CD4-positive, alpha-beta memory T cell (primary cell): ENCODE measurements at regions not wholly inside any gene's neighbourhood (a gene's known extent, or its start where the extent isn't known, plus 50 kb on each side); places are given as distances from the start of the nearest gene placed in this dataset.

Experiments used
- CTCF ChIA-PET: fragments of 350-600 bp; sonication (Branson Sonifier 250); formaldehyde crosslinking; loops from one replicate; lab custom pipeline; 2021; ENCODE audit warnings: inconsistent platforms; ENCODE audit not compliant: partially characterized antibody; lab: Charles Lee
- POLR2A ChIA-PET: fragments of 350-600 bp; sonication (Branson Sonifier 250); formaldehyde crosslinking; loops from one replicate; lab custom pipeline; 2021; ENCODE audit not compliant: partially characterized antibody; lab: Charles Lee
- DNase-seq, 5 donors: peaks; one replicate each; pipeline versions ENCODE4 v3.0.0 to v3.0.0-alpha.2; 2020 to 2022; ENCODE audit warnings: mixed read lengths in 1 of 5
- H3K27ac ChIP-seq: one replicate; pipeline ENCODE4 v1.7.0; 2013; ENCODE audit warnings: low read depth, low read length
- H3K27me3 ChIP-seq: 2 replicates; pipeline ENCODE4 v1.7.0; 2013; ENCODE audit warnings: mild to moderate bottlenecking, low read length, moderate library complexity; ENCODE audit not compliant: insufficient read depth
- H3K36me3 ChIP-seq: 2 replicates; pipeline ENCODE4 v1.7.0; 2013; ENCODE audit warnings: mild to moderate bottlenecking, low read length, moderate library complexity; ENCODE audit not compliant: insufficient read depth
- H3K4me1 ChIP-seq: 2 replicates; pipeline ENCODE4 v1.7.0; 2013; ENCODE audit warnings: mild to moderate bottlenecking, low read length, moderate library complexity; ENCODE audit not compliant: insufficient read depth
- H3K4me3 ChIP-seq, 2 donors: one replicate each; pipeline ENCODE4 v1.7.0; 2013; ENCODE audit warnings: low read length in 2 of 2, mild to moderate bottlenecking in 1 of 2
- H3K9me3 ChIP-seq, 2 donors: one replicate each; pipeline ENCODE4 v1.7.0; 2013; ENCODE audit warnings: low read length in 2 of 2, control low read depth in 1 of 2; ENCODE audit not compliant: control insufficient read depth in 1 of 2
- H3K27ac Mint-ChIP-seq, 7 donors: one replicate each; pipeline ENCODE4 v1.8.0; 2020 to 2021; ENCODE audit warnings: mixed read lengths in 7 of 7, mild to moderate bottlenecking in 6 of 7, inconsistent platforms in 3 of 7, moderate library complexity in 3 of 7
- H3K27me3 Mint-ChIP-seq, 2 donors: one replicate each; pipeline ENCODE4 v1.8.0; 2020 to 2021; ENCODE audit warnings: mixed read lengths in 2 of 2
- H3K36me3 Mint-ChIP-seq, 2 donors: one replicate each; pipeline ENCODE4 v1.8.0; 2020 to 2021; ENCODE audit warnings: mixed read lengths in 2 of 2, inconsistent platforms in 1 of 2, mild to moderate bottlenecking in 1 of 2
- H3K4me1 Mint-ChIP-seq, 4 donors: one replicate each; pipeline ENCODE4 v1.8.0; 2020 to 2021; ENCODE audit warnings: mixed read lengths in 4 of 4, mild to moderate bottlenecking in 1 of 4
- H3K4me3 Mint-ChIP-seq, 8 donors: one replicate each; pipeline ENCODE4 v1.8.0; 2020 to 2021; ENCODE audit warnings: mixed read lengths in 8 of 8, mild to moderate bottlenecking in 7 of 8, moderate library complexity in 6 of 8, inconsistent platforms in 3 of 8
- H3K9me3 Mint-ChIP-seq, 8 donors: one replicate each; pipeline ENCODE4 v1.8.0; 2020 to 2021; ENCODE audit warnings: mixed read lengths in 8 of 8, mild to moderate bottlenecking in 5 of 8, inconsistent platforms in 3 of 8, moderate library complexity in 1 of 8
- intact Hi-C: fragments of 100-400 bp; cut with micrococcal nuclease; formaldehyde crosslinking; loops from one replicate; pipeline ENCODE4 v1.15.1; 2023

DNA sequence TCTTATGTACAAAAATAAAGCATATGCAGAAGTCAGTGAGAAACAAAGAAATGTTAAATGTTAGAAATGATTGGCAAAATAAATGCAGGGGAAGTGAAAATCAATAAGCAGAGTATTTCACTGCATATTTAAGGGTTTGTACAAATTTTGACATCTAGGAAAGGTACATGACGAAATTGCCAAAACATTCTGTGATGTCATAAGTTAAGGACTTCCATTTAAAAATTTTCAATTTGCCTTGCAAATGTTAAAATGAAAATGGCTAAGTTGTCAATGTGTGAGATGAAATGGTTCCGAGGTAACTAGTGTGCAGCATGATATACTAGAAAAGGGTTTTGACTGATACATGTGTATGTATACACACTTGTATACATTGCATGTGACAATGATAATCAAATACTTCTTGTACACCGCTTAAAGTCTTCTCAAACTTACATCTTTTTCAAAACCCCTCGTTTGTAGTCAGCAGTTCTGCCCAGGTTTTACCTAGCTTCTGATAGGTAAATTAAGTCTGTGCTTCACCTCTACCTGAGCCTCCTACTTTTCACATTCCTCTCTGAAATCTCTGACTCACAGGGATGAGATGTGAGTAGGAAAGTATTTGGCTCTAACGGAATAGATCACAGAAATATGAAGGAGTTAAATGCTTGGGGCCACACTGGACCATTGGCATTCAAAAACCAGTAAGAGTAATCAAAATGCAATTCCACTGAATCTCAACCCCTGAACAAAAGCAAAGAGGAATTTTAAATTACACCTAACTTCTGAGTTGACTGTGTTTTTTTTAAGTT lies 442.4 kb upstream of the FOXG1 start:
- Mint-ChIP-seq H3K27ac (no peak overlapping the region), H3K9me3 (peaks cover 0 to 10% (median 2%) of the 10 kb centered on the region in 8 donors), H3K4me3 (no peak overlapping the region), H3K27me3 (no peaks in the 10 kb centered on the region), H3K36me3 (no peaks in the 10 kb centered on the region), H3K4me1 (no peaks in the 10 kb centered on the region)
- POLR2A ChIA-PET, result no interaction called here
- DNase-seq, result no peak
- H3K9me3 ChIP-seq, result no peaks in the 10 kb centered on the region
- H3K36me3 ChIP-seq, result no peaks in the 10 kb centered on the region
- H3K4me3 ChIP-seq, result no peak overlapping the region
- H3K27me3 ChIP-seq, result no peaks in the 10 kb centered on the region
- CTCF ChIA-PET, result no interaction called here
- intact Hi-C loops, result no loop called here
- no peak overlapping the region for H3K27ac ChIP-seq
- no peaks in the 10 kb centered on the region for H3K4me1 ChIP-seq

DNA sequence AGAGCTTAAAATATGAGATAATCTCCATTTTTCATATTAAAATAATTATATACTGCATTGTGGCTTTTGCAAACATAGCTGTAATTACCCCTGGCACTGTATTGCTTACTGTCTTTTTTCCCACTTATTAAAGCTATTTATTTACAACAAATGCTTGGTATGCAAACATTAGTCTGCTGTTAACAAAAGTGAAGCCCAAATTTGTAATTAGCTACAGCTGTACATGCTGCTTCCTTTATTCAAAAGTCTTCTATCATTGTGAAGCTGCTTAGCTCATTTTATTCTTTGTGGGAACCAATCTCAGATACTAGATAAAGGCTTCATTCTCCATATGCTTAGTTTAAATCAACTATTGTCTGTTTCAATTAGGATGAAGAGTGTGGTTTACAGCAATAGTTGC lies 425.8 kb upstream of the FOXG1 start:
- ChIA-PET POLR2A (no interaction called here), CTCF (no interaction called here)
- Histone ChIP-seq H3K4me3 (no peak overlapping the region), H3K36me3 (no peaks in the 10 kb centered on the region), H3K27ac (no peak overlapping the region), H3K9me3 (no peaks in the 10 kb centered on the region), H3K27me3 (no peaks in the 10 kb centered on the region), H3K4me1 (no peaks in the 10 kb centered on the region)
- Mint-ChIP-seq H3K9me3 (peaks cover 0 to 15% (median 10%) of the 10 kb centered on the region in 8 donors), H3K4me1 (no peaks in the 10 kb centered on the region), H3K36me3 (no peaks in the 10 kb centered on the region), H3K27ac (no peak overlapping the region), H3K4me3 (no peak overlapping the region), H3K27me3 (no peaks in the 10 kb centered on the region)
- DNase-seq, result no peak
- intact Hi-C loops, result no loop called here

- Mint-ChIP-seq H3K4me3 (no peak overlapping the region), H3K27me3 (no peaks in the 10 kb centered on the region), H3K9me3 (peaks cover 4 to 26% (median 16%) of the 10 kb centered on the region in 8 donors), H3K36me3 (no peaks in the 10 kb centered on the region), H3K27ac (no peak overlapping the region), H3K4me1 (no peaks in the 10 kb centered on the region)
- POLR2A ChIA-PET, result no interaction called here
- H3K36me3 ChIP-seq, result no peaks in the 10 kb centered on the region
- no peaks in the 10 kb centered on the region for H3K9me3 ChIP-seq
- no peak overlapping the region for H3K27ac ChIP-seq
- no peak for DNase-seq
- H3K4me3 ChIP-seq, result no peak overlapping the region
- CTCF ChIA-PET, result no interaction called here
- H3K27me3 ChIP-seq, result no peaks in the 10 kb centered on the region
- intact Hi-C loops, result no loop called here
- no peaks in the 10 kb centered on the region for H3K4me1 ChIP-seq
Measured at GRCh38 chr14:28344381-28344780, 422.2 kb upstream of the FOXG1 start.

GRCh38 chr14:28348797-28349196 lies 417.8 kb upstream of the FOXG1 start:
- Histone ChIP-seq H3K4me1 (no peaks in the 10 kb centered on the region), H3K27ac (no peak overlapping the region), H3K36me3 (no peaks in the 10 kb centered on the region), H3K4me3 (no peak overlapping the region), H3K27me3 (no peaks in the 10 kb centered on the region), H3K9me3 (no peaks in the 10 kb centered on the region)
- no peaks in the 10 kb centered on the region for H3K4me1 Mint-ChIP-seq
- H3K4me3 Mint-ChIP-seq, result no peak overlapping the region
- H3K9me3 Mint-ChIP-seq, result peaks cover 2 to 32% (median 17%) of the 10 kb centered on the region in 8 donors
- no peaks in the 10 kb centered on the region for H3K36me3 Mint-ChIP-seq
- no peak for DNase-seq
- intact Hi-C loops, result no loop called here
- ChIA-PET POLR2A (no interaction called here), CTCF (no interaction called here)
- no peak overlapping the region for H3K27ac Mint-ChIP-seq
- H3K27me3 Mint-ChIP-seq, result no peaks in the 10 kb centered on the region

DNA sequence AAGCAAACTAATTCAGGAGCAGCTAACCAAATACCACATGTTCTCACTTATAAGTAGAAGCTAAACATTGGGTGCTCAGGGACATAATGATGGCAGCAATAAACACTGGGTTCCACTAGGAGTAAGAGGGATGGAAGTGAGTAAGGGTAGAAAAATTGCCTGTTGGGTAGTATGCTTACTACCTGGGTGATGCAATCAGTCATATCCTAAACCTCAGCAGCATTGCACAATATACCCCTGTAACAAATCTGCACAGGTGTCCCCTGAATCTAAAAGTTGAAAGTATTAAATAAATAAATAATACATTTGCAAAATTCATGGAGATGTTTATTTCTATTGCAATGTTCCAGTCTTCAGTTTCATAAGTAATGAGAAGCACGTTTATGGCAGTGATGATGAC lies 409.8 kb upstream of the FOXG1 start:
- Mint-ChIP-seq H3K27me3 (no peaks in the 10 kb centered on the region), H3K36me3 (no peaks in the 10 kb centered on the region), H3K9me3 (peaks cover 2 to 33% (median 12%) of the 10 kb centered on the region in 8 donors), H3K4me3 (no peak overlapping the region), H3K27ac (no peak overlapping the region), H3K4me1 (no peaks in the 10 kb centered on the region)
- no peaks in the 10 kb centered on the region for H3K27me3 ChIP-seq
- ChIA-PET POLR2A (no interaction called here), CTCF (no interaction called here)
- no peak for DNase-seq
- no peak overlapping the region for H3K27ac ChIP-seq
- H3K36me3 ChIP-seq, result no peaks in the 10 kb centered on the region
- no peaks in the 10 kb centered on the region for H3K9me3 ChIP-seq
- intact Hi-C loops, result no loop called here
- no peaks in the 10 kb centered on the region for H3K4me1 ChIP-seq
- no peak overlapping the region for H3K4me3 ChIP-seq

- intact Hi-C loops, result no loop called here
- H3K4me1 Mint-ChIP-seq, result no peaks in the 10 kb centered on the region
- ChIA-PET CTCF (no interaction called here), POLR2A (no interaction called here)
- Histone ChIP-seq H3K27me3 (no peaks in the 10 kb centered on the region), H3K4me1 (no peaks in the 10 kb centered on the region), H3K36me3 (no peaks in the 10 kb centered on the region), H3K9me3 (no peaks in the 10 kb centered on the region), H3K27ac (no peak overlapping the region), H3K4me3 (no peak overlapping the region)
- no peaks in the 10 kb centered on the region for H3K27me3 Mint-ChIP-seq
- no peaks in the 10 kb centered on the region for H3K36me3 Mint-ChIP-seq
- H3K27ac Mint-ChIP-seq, result no peak overlapping the region
- no peak for DNase-seq
- peaks cover 0 to 35% (median 21%) of the 10 kb centered on the region in 8 donors for H3K9me3 Mint-ChIP-seq
- H3K4me3 Mint-ChIP-seq, result no peak overlapping the region
Measured at GRCh38 chr14:28361486-28361885, 405.1 kb upstream of the FOXG1 start.

DNA sequence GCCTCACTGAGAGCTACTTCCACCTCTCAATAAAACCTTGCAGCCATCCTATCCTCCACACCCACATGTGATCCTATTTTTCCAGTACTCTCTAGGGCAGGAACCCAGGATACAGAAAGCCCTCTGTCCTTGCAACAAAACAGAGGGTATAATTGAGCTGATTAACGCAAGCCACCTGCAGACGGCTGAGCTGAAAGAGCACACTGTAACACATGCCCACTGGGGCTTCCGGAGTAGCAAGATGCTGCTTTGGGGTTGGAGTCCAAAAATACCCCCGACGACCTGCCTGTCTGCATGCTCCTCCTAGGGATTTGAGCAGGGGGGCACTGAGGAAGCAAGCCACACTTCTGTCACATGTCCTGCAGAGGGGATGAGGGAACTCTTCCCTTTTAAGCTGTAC lies 401.1 kb upstream of the FOXG1 start:
- H3K27ac ChIP-seq, result no peak overlapping the region
- H3K27ac Mint-ChIP-seq, result no peak overlapping the region
- no peaks in the 10 kb centered on the region for H3K36me3 Mint-ChIP-seq
- CTCF ChIA-PET, result no interaction called here
- POLR2A ChIA-PET, result no interaction called here
- no peak for DNase-seq
- peaks cover 2 to 28% (median 17%) of the 10 kb centered on the region in 8 donors for H3K9me3 Mint-ChIP-seq
- H3K4me3 Mint-ChIP-seq, result no peak overlapping the region
- H3K27me3 Mint-ChIP-seq, result no peaks in the 10 kb centered on the region
- no peaks in the 10 kb centered on the region for H3K27me3 ChIP-seq
- H3K4me3 ChIP-seq, result no peak overlapping the region
- intact Hi-C loops, result no loop called here
- H3K36me3 ChIP-seq, result no peaks in the 10 kb centered on the region
- no peaks in the 10 kb centered on the region for H3K9me3 ChIP-seq
- H3K4me1 Mint-ChIP-seq, result no peaks in the 10 kb centered on the region
- no peaks in the 10 kb centered on the region for H3K4me1 ChIP-seq
